ENCODE measurements at regions not wholly inside any gene's neighbourhood (a gene's known extent, or its start where the extent isn't known, plus 50 kb on each side); places are given as distances from the start of the nearest gene placed in this dataset.
A peak's percentile ranks its signal among the peaks of the same experiment; 100 is the strongest.
"Not testable (repeated sequence)": the region's sequence is repeated elsewhere in the genome, so short reads cannot be mapped to it uniquely, and the experiment has no call there.

- DNase-seq: no peak
- intact Hi-C loops (cut with DNase I): no loop called here
These were observed 252.3 kb downstream of the CXCL12 start for GRCh38 chr10:44132361-44133289.

- intact Hi-C loops (cut with DNase I): no loop called here
These were observed 258.6 kb downstream of the CXCL12 start for GRCh38 chr10:44126291-44126717.

GRCh38 chr10:44125879-44126278, 259.0 kb downstream of the CXCL12 start:
- no peak for DNase-seq
- intact Hi-C loops (cut with DNase I): no loop called here

More at GRCh38 chr10:44126291-44126717, 258.6 kb downstream of the CXCL12 start:
- no peak for DNase-seq

DNA sequence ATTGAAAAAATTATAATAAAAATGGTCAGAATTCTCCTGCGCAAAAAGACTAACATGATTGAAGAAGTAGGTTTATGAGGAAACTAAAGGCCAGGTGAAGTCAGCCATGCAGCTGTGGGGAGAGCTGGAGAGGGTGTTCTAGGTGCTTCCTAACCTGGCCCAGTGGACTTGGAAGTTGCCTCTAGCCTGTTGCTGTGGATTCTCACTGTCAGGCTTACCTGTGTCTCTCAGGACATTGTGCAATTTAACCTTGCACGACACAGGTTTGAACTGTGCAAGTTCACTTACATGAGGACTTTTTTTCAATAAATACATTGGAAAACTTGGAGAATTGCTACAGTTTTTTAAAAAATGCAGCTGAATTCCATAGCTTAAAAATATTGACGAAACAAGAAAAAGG, 266.4 kb downstream of the CXCL12 start:
- intact Hi-C loops (cut with DNase I): no loop called here
- no peak for DNase-seq

- no peak for DNase-seq
- intact Hi-C loops (cut with DNase I): no loop called here
These were observed 268.4 kb downstream of the CXCL12 start for GRCh38 chr10:44116474-44116873.

DNA sequence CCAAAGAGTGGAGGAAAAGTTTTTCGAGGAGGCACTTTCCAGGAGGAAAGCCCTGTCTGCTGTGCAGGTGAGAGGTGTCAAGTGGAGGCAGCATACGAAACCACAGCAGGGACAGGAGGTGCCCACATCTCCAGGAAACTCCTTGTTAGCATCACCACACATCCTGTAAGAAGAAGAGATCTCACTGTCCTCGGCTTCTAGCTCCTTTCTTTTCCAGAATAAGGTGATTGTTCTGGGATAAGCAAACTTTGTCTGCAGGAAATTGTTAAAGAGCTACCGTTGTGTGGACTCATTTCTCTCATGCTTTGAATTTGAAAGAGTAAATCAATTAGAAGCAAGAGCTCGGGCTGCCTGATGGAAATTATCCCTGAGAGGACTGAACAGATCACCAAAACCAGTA, 269.4 kb downstream of the CXCL12 start:
- intact Hi-C loops (cut with DNase I): no loop called here
- DNase-seq: no peak

- DNase-seq: no peak
These were observed 270.5 kb downstream of the CXCL12 start for GRCh38 chr10:44114441-44114840.

GRCh38 chr10:44112280-44112679, 272.6 kb downstream of the CXCL12 start:
- DNase-seq; intact Hi-C loops (cut with DNase I): not testable (repeated sequence)

More at GRCh38 chr10:44114441-44114840, 270.5 kb downstream of the CXCL12 start:
- intact Hi-C loops (cut with DNase I): no loop called here

GRCh38 chr10:44105696-44106095, 279.2 kb downstream of the CXCL12 start:
- intact Hi-C loops (cut with DNase I): no loop called here
- no peak for DNase-seq

DNA sequence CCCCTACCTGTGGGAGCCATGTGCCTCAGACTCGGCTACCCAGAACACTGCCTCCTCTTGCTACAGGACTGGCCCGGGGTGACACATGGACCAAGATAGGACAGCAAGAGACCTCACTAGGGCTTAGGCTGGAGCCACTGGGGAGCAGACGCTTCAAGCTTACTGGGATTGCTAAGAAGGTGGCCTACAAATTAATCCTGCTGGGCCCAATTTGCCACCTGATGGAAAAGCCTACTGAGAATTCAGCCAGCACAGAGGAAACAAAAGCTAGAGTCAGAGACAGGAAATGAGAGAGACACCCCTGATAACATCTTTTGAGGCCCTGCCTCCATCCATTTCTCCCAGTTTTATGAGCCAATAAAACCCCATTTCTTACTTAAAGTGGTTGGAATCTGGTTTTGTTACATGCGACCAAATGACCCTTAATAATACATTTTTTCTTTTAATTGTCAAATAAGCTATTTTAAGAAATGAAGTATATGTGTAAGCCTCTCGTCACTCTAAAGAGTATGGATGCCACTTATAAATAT, 282.1 kb downstream of the CXCL12 start:
- DNase-seq: no peak
- intact Hi-C loops (cut with DNase I): no loop called here

DNA sequence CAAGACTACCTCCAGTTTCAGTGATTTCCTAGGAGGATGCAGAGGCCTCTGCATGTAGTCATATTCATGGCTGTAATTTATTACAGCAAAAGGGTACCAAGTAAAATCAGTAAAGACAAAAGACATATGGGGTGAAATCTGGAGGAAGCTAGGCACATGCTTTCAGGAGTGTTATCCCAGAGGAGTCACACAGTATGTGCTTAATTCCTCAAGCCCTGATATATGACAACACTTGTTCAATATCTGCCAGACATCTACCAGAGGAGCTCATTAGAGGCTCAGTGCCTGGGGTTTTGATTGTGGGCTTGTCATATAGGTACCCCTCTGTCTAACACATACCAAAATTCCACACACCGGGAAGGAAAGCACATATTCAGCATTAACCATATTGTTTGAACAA, 283.8 kb downstream of the CXCL12 start:
- intact Hi-C loops (cut with DNase I): no loop called here

DNA sequence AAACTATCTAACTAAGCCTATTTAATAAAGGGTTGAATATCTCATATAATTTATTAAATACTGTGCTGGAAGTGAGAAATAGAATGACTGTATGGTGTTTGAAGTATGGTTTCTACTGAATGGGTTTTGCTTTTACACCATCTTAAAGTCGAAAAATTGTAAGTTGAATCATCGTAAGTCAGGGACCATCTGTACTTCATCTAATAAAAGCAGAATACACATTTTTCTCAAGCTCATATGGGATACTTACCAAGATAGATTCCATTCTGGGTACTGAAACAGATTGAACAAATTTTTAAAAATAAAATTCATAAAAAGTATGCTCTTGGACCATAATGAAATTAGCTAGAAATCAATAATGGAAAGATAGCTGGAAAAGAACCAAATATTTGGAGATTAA, 285.4 kb downstream of the CXCL12 start:
- no peak for DNase-seq
- intact Hi-C loops (cut with DNase I): no loop called here

More for the DNA sequence above, 283.8 kb downstream of the CXCL12 start:
- no peak for DNase-seq

DNA sequence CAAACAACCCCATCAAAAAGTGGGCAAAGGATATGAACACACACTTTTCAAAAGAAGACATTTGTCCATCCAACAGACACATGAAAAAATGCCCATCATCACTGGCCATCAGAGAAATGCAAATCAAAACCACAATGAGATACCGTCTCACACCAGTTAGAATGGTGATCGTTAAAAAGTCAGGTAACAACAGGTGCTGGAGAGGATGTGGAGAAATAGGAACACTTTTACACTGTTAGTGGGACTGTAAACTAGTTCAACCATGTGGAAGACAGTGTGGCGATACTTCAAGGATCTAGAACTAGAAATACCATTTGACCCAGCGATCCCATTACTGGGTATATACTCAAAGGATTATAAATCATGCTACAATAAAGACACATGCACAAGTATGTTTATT, 288.7 kb downstream of the CXCL12 start:
- intact Hi-C loops (cut with DNase I); DNase-seq: not testable (repeated sequence)

DNA sequence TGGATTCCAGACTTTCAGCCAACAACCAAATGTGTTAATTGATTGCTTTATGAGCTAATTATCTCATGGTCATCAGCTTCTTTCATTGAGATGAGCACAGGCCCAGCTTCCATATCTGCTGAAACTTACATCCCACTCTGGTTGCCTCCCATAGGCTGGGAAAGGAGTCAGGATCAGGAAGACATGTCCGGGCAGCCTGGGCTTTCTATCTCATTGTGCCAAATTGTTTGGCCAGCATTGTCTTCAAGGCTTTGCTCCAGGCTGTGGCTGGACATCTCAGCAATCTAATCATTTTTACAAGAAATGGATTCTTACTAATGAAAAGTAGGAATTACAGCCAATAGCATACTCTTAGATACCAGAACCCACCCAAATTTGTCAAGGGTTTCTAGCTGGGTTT, 295.2 kb downstream of the CXCL12 start:
- DNase-seq: no peak
- intact Hi-C loops (cut with DNase I): no loop called here

- intact Hi-C loops (cut with DNase I): no loop called here
- no peak for DNase-seq
These were observed 297.5 kb downstream of the CXCL12 start for GRCh38 chr10:44087403-44087802.

DNA sequence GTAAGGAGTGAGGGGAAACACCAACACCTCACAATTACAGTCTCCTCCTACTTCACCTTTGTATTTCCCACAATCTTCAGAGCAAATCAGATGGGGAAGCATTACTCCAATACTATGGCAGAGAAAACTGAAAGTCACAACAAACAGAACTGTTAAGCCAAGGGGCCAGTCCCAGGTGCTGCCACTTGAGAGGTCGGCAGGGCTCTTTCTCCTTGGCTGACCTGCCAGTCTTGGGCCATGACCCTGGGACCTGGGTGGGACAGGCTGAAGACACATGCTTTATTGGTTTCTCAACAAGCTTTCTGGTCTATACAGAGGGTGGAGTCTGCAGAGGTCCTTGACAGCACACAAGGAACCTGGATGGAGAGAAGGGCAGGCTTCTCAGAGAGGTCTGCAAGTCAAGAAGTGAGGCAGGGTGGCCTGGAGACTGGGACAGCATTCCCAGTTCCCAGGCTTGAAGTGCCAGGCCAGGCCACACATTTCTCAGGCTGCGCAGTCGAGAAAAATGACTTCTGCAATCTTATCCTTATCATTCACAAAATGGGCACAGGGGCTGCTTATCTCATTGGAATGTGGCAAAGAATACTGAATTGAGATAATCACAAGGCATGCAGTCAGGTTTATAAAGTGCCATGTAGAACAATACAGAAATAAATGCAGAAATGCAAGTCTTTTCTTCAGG, 301.0 kb downstream of the CXCL12 start:
- peak in 1 of 10 donors; percentile 51 for DNase-seq
- intact Hi-C loops (cut with DNase I): no loop called here

GRCh38 chr10:44071479-44071878, 313.4 kb downstream of the CXCL12 start:
- DNase-seq: no peak
- intact Hi-C loops (cut with DNase I): no loop called here

- intact Hi-C loops (cut with DNase I): no loop called here
- DNase-seq: peak in 9 of 10 donors; percentile 33 to 92 (median 45)
These were observed 314.6 kb downstream of the CXCL12 start for GRCh38 chr10:44070282-44070681.

- no peak for DNase-seq
- intact Hi-C loops (cut with DNase I): no loop called here
These were observed 315.3 kb downstream of the CXCL12 start for GRCh38 chr10:44069573-44069972.

DNA sequence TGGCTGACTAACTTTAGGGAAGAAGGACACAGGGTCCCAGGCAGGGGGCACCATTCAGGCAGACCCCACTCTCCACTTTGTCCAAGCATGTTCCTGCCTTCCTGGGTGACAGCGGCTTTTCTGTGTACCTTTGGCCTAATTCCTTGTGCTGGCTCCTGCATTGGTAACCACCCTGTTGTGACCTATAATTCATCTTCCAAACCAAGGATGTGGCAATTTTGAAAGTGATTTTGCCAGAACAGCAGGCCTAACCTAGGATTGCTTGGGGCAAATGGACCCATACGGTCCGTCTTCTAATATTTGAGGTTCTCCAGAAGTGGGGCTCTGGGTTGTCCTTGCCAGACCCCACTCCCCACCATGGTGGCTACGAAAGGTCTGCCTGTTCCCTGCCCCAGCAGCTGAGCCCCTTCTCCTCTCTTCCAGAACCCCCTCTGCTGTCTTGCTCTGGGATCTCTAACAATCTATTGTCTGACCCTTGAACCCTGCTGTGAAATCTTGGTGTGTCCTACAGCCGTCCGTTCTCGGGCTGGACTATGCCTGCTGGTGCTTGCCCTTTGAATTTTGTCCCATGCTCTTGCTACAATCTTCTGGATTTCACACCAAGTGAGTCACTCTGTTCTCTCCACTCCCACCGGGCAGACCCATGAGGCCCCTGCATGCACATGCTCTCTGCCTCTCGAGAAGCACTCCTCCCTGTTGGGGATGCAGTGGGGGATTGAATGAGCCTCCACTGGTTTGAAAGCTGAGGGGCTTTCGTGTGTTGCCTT, 316.0 kb downstream of the CXCL12 start:
- intact Hi-C loops (cut with DNase I): no loop called here
- no peak for DNase-seq

- intact Hi-C loops (cut with DNase I): no loop called here
- DNase-seq: no peak
These were observed 317.5 kb downstream of the CXCL12 start for GRCh38 chr10:44067432-44067831.

Data from posterior cingulate gyrus (tissue), 11 donors.